ENCODE measurements at regions not wholly inside any gene's neighbourhood (a gene's known extent, or its start where the extent isn't known, plus 50 kb on each side); places are given as distances from the start of the nearest gene placed in this dataset.

DNA sequence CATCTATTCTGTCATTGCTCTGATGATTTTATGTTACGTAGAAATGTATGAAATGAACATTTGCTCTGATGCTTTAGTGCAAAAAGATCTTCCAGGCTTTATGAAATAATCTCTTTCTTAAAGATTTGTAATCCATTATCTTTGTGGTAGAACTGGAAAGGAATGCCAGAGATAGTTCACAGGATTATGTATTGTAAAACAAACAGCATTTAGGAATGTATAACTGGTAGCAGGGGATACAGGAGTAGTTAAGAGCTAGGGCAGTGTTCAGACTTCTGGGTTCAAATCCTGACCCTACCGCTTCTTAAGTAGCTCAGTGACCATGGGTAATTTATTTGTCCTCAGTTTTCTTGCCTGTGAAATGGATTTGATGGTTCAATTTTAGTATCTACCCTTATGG is 429.8 kb upstream of the TPM1 start:
- TF ChIP-seq EZH2phosphoT487 (IDR thresholded peaks at IDR 0.05; ENCODE audit: low read length) (no peak), CTCF (IDR thresholded peaks at IDR 0.05; ENCODE audit: low read length) (no peak), EZH2 (optimal IDR thresholded peaks at IDR 0.05; ENCODE audit: low read depth, low read length) (no peak)

Data from MM.1S (cell line).